ENCODE measurements at regions not wholly inside any gene's neighbourhood (a gene's known extent, or its start where the extent isn't known, plus 50 kb on each side); places are given as distances from the start of the nearest gene placed in this dataset.
"Not testable (repeated sequence)": the region's sequence is repeated elsewhere in the genome, so short reads cannot be mapped to it uniquely, and the experiment has no call there.

GRCh38 chr5:103860327-103860726 lies 297.7 kb upstream of the NUDT12 start:
- no peak for DNase-seq (ENCODE audit: low spot score)

GRCh38 chr5:103858367-103858766 lies 295.8 kb upstream of the NUDT12 start:
- DNase-seq (ENCODE audit: low spot score) = not testable (repeated sequence)

GRCh38 chr5:103851091-103851490 lies 288.5 kb upstream of the NUDT12 start:
- no peak for DNase-seq (ENCODE audit: low spot score)

- no peak for DNase-seq (ENCODE audit: low spot score)
Observed at GRCh38 chr5:103849934-103850333, 287.3 kb upstream of the NUDT12 start.

GRCh38 chr5:103847060-103847459 lies 284.5 kb upstream of the NUDT12 start:
- DNase-seq (ENCODE audit: low spot score) = no peak

GRCh38 chr5:103842936-103843335 lies 280.3 kb upstream of the NUDT12 start:
- no peak for DNase-seq (ENCODE audit: low spot score)

- no peak for DNase-seq (ENCODE audit: low spot score)
Observed at GRCh38 chr5:103840600-103840999, 278.0 kb upstream of the NUDT12 start.

- no peak for DNase-seq (ENCODE audit: low spot score)
Observed at GRCh38 chr5:103834216-103834615, 271.6 kb upstream of the NUDT12 start.

GRCh38 chr5:103829585-103829984 lies 267.0 kb upstream of the NUDT12 start:
- no peak for DNase-seq (ENCODE audit: low spot score)

- no peak for DNase-seq (ENCODE audit: low spot score)
Observed at GRCh38 chr5:103827976-103828375, 265.4 kb upstream of the NUDT12 start.

GRCh38 chr5:103821361-103821760 lies 258.8 kb upstream of the NUDT12 start:
- no peak for DNase-seq (ENCODE audit: low spot score)

GRCh38 chr5:103808464-103809106 lies 246.0 kb upstream of the NUDT12 start:
- no peak for DNase-seq (ENCODE audit: low spot score)

GRCh38 chr5:103804711-103805110 lies 242.1 kb upstream of the NUDT12 start:
- no peak for DNase-seq (ENCODE audit: low spot score)

GRCh38 chr5:103801681-103802080 lies 239.1 kb upstream of the NUDT12 start:
- DNase-seq (ENCODE audit: low spot score) = no peak

GRCh38 chr5:103800741-103801495 lies 238.3 kb upstream of the NUDT12 start:
- DNase-seq (ENCODE audit: low spot score) = no peak

GRCh38 chr5:103793595-103794182 lies 231.1 kb upstream of the NUDT12 start:
- DNase-seq (ENCODE audit: low spot score) = no peak

- no peak for DNase-seq (ENCODE audit: low spot score)
Observed at GRCh38 chr5:103785569-103785968, 223.0 kb upstream of the NUDT12 start.

GRCh38 chr5:103783669-103784068 lies 221.1 kb upstream of the NUDT12 start:
- DNase-seq (ENCODE audit: low spot score) = no peak

- no peak for DNase-seq (ENCODE audit: low spot score)
Observed at GRCh38 chr5:103780794-103781193, 218.2 kb upstream of the NUDT12 start.

- DNase-seq (ENCODE audit: low spot score) = no peak
Observed at GRCh38 chr5:103774721-103775120, 212.1 kb upstream of the NUDT12 start.

GRCh38 chr5:103772248-103772647 lies 209.7 kb upstream of the NUDT12 start:
- DNase-seq (ENCODE audit: low spot score) = no peak

- DNase-seq (ENCODE audit: low spot score) = no peak
Observed at GRCh38 chr5:103764403-103764802, 201.8 kb upstream of the NUDT12 start.

- no peak for DNase-seq (ENCODE audit: low spot score)
Observed at GRCh38 chr5:103758996-103759395, 196.4 kb upstream of the NUDT12 start.

Measured in CD4-positive, alpha-beta T cell treated with Interleukin-6 at 100 ng/mL for 8 hours (primary cell).